ENCODE measurements at regions not wholly inside any gene's neighbourhood (a gene's known extent, or its start where the extent isn't known, plus 50 kb on each side); places are given as distances from the start of the nearest gene placed in this dataset.

GRCh38 chr2:45211636-45212035 lies 202.4 kb upstream of the SIX2 start:
- CTCF ChIA-PET = no interaction called here
- POLR2A ChIA-PET = no interaction called here
- Histone ChIP-seq H3K27ac (ENCODE audit: extremely low read depth, low read depth, low read length) (no peak overlapping the region), H3K36me3 (ENCODE audit: control insufficient read depth in 2 of 2, insufficient read depth in 1 of 2, low read length in 2 of 2) (no peaks in the 10 kb centered on the region), H3K4me3 (ENCODE audit: low read depth, low read length) (no peak overlapping the region), H3K9me3 (ENCODE audit: control insufficient read depth, insufficient read depth, low read depth, low read length) (no peaks in the 10 kb centered on the region), H3K4me1 (ENCODE audit: control insufficient read depth, insufficient read depth, low read length) (0 out of 2 replicates have a peak, but pooled peaks cover 9% of the 10 kb centered on the region)
- TF ChIP-seq ZNF610 (tag by site-specific recombination; IDR thresholded peaks at IDR 0.05; ENCODE audit: borderline replicate concordance) (no peak), ZNF391 (tag by site-specific recombination; IDR thresholded peaks at IDR 0.05; ENCODE audit: borderline replicate concordance, low read depth) (no peak), ZNF585B (tag by site-specific recombination; IDR thresholded peaks at IDR 0.05) (no peak), YY1 (tag by site-specific recombination; IDR thresholded peaks at IDR 0.05) (no peak), ZNF112 (tag by site-specific recombination; IDR thresholded peaks at IDR 0.05) (no peak), ZNF571 (tag by site-specific recombination; IDR thresholded peaks at IDR 0.05) (no peak), ZNF560 (tag by site-specific recombination; IDR thresholded peaks at IDR 0.05; ENCODE audit: borderline replicate concordance) (no peak), PRDM6 (tag by site-specific recombination; IDR thresholded peaks at IDR 0.05) (no peak), ZNF416 (tag by site-specific recombination; IDR thresholded peaks at IDR 0.05) (no peak), ZNF280C (tag by site-specific recombination; IDR thresholded peaks at IDR 0.05) (no peak), ZNF785 (tag by site-specific recombination; IDR thresholded peaks at IDR 0.05) (no peak), ZNF621 (tag by site-specific recombination; IDR thresholded peaks at IDR 0.05) (no peak), ZNF473 (tag by site-specific recombination; IDR thresholded peaks at IDR 0.05) (no peak), ZNF555 (tag by site-specific recombination; conservative IDR thresholded peaks at IDR 0.05) (no peak), OSR2 (tag by site-specific recombination; IDR thresholded peaks at IDR 0.05) (no peak), TRIM28 (IDR thresholded peaks at IDR 0.05; ENCODE audit: borderline replicate concordance, low read length) (no peak)

- Histone ChIP-seq H3K9me3 (ENCODE audit: control insufficient read depth, insufficient read depth, low read depth, low read length) (no peaks in the 10 kb centered on the region), H3K27ac (ENCODE audit: extremely low read depth, low read depth, low read length) (no peak overlapping the region), H3K4me1 (ENCODE audit: control insufficient read depth, insufficient read depth, low read length) (0 out of 2 replicates have a peak, but pooled peaks cover 9% of the 10 kb centered on the region), H3K4me3 (ENCODE audit: low read depth, low read length) (no peak overlapping the region), H3K36me3 (ENCODE audit: control insufficient read depth in 2 of 2, insufficient read depth in 1 of 2, low read length in 2 of 2) (no peaks in the 10 kb centered on the region)
- CTCF ChIA-PET = no interaction called here
- no peak for TF ChIP-seq ZNF701 (tag by site-specific recombination; IDR thresholded peaks at IDR 0.05)
- TF ChIP-seq SALL2 (tag by site-specific recombination; IDR thresholded peaks at IDR 0.05; ENCODE audit: borderline replicate concordance) = no peak
- TF ChIP-seq MYNN (tag by site-specific recombination; IDR thresholded peaks at IDR 0.05; ENCODE audit: borderline replicate concordance) = no peak
- TF ChIP-seq GLIS1 (tag by site-specific recombination; IDR thresholded peaks at IDR 0.05) = no peak
- no peak for TF ChIP-seq ZNF692 (tag by site-specific recombination; IDR thresholded peaks at IDR 0.05)
- TF ChIP-seq ZNF48 (tag by site-specific recombination; IDR thresholded peaks at IDR 0.05) = no peak
- TF ChIP-seq ZFP41 (tag by site-specific recombination; IDR thresholded peaks at IDR 0.05; ENCODE audit: borderline replicate concordance) = no peak
- TF ChIP-seq OVOL3 (tag by site-specific recombination; IDR thresholded peaks at IDR 0.05) = no peak
- TF ChIP-seq TSHZ1 (tag by site-specific recombination; IDR thresholded peaks at IDR 0.05; ENCODE audit: borderline replicate concordance) = no peak
- no peak for TF ChIP-seq YY2 (tag by site-specific recombination; IDR thresholded peaks at IDR 0.05)
- no peak for TF ChIP-seq SCRT2 (tag by site-specific recombination; IDR thresholded peaks at IDR 0.05)
- POLR2A ChIA-PET = no interaction called here
Measured at GRCh38 chr2:45210462-45211195, 201.4 kb upstream of the SIX2 start.
